Gastroesophageal sphincter (tissue), 3 donors: ENCODE measurements at regions not wholly inside any gene's neighbourhood (a gene's known extent, or its start where the extent isn't known, plus 50 kb on each side); places are given as distances from the start of the nearest gene placed in this dataset.

Experiments
- EP300 ChIP-seq: sonication (generic); formaldehyde crosslinking; IDR thresholded peaks from one replicate; pipeline ENCODE4 v1.6.1; 2017; ENCODE audit warnings: antibody characterized with exemption, mild to moderate bottlenecking
- POLR2AphosphoS5 ChIP-seq: sonication (generic); formaldehyde crosslinking; IDR thresholded peaks from one replicate; pipeline ENCODE4 v1.6.1; 2017; ENCODE audit warnings: antibody characterized with exemption
- TF ChIP-seq, protein P1 (sequence below), 4 experiments: fragments of 200-600 bp in 2 of 4; fragments of 450-650 bp in 2 of 4; sonication (generic) in 1 of 4; IDR thresholded peaks; one replicate each; pipeline ENCODE4 v1.5.1; 2017 to 2019; ENCODE audit warnings: antibody characterized with exemption in 4 of 4, mild to moderate bottlenecking in 2 of 4, moderate library complexity in 2 of 4

- TF ChIP-seq, protein P1, sequence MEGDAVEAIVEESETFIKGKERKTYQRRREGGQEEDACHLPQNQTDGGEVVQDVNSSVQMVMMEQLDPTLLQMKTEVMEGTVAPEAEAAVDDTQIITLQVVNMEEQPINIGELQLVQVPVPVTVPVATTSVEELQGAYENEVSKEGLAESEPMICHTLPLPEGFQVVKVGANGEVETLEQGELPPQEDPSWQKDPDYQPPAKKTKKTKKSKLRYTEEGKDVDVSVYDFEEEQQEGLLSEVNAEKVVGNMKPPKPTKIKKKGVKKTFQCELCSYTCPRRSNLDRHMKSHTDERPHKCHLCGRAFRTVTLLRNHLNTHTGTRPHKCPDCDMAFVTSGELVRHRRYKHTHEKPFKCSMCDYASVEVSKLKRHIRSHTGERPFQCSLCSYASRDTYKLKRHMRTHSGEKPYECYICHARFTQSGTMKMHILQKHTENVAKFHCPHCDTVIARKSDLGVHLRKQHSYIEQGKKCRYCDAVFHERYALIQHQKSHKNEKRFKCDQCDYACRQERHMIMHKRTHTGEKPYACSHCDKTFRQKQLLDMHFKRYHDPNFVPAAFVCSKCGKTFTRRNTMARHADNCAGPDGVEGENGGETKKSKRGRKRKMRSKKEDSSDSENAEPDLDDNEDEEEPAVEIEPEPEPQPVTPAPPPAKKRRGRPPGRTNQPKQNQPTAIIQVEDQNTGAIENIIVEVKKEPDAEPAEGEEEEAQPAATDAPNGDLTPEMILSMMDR (IDR thresholded peaks at IDR 0.05), result no peak
- TF ChIP-seq POLR2AphosphoS5 (no peak), EP300 (no peak)
Observed at GRCh38 chr10:127805950-127806349, 69.0 kb downstream of the FOXI2 start.
